LHCN-M2 (cell line): ENCODE measurements at regions not wholly inside any gene's neighbourhood (a gene's known extent, or its start where the extent isn't known, plus 50 kb on each side); places are given as distances from the start of the nearest gene placed in this dataset.

ENCODE experiments used
- DNase-seq: peaks from one replicate; pipeline ENCODE4 v3.0.0-alpha.2; 2012; ENCODE audit warnings: low read depth

- no peak for DNase-seq
These were observed 78.4 kb upstream of the MED9 start for GRCh38 chr17:17398188-17398942.

DNA sequence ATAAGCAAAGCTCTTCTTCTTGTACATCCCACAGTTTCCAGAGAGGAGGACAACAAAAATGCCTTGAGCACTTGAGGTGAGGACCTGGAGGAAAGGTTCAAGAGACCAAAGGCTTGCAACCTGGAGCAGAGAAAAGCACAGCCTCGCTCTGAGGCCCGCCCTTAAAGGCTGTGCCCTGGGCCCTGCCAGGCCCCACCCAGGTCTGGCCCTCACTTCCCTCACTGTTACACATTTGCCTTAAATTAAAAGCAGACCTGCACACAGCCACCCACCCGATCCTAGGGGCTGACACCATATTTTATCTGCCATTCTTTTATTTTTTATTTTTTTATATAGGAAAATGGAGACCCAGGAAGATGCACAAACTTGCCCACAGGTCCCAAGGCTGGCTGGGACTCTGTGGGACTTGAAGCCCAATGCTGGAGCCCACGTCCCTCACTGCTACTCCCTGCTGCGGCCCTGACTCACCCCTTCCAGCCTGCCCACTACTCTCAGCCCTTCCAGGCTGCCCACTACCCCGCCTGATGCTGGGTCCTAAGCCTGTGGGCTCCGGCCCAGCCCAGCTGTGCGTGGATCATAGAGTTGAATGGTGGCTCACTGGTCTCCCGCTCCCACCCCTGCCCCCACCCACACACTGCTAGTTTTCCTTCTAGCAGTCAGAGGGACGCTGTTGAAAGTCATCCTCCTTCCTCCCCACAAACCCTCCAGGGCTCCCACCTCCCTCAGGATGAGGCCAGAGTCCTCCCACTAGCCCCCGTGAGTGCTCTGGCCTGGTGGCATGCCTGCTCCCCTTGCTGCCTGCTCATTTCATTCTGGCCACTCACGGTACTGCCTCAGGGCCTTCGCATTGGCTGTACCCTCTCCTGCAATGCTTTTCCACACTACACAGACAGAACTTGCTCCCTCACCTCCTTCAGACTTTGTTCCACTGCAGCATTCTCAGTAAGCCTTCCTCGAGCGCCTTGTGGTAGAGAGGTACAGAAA is 77.6 kb upstream of the MED9 start:
- DNase-seq = no peak

GRCh38 chr17:17400070-17400469 is 76.7 kb upstream of the MED9 start:
- no peak for DNase-seq

- no peak for DNase-seq
These were observed 76.1 kb upstream of the MED9 start for GRCh38 chr17:17400566-17401184.

GRCh38 chr17:17401271-17401781 is 75.5 kb upstream of the MED9 start:
- DNase-seq = no peak

DNA sequence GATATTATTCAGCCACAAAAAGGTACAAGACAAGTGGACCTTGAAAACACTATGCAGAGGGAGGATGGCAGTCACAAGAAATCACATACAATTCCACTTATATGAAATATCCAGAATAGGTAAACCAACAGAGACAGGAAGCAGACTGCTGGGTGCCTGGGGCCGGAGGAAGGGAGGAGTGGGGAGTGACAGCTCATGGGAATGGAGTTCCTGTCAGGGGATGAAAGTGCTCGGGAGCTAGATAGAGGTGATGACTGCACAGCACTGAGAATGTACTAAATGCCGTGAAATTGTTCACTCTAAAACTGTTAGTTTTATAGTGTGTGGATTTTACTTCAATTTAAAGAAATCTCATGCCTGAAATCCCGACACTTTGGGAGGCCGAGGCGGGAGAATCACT is 74.2 kb upstream of the MED9 start:
- DNase-seq = no peak

- no peak for DNase-seq
These were observed 73.7 kb upstream of the MED9 start for GRCh38 chr17:17403065-17403464.

DNA sequence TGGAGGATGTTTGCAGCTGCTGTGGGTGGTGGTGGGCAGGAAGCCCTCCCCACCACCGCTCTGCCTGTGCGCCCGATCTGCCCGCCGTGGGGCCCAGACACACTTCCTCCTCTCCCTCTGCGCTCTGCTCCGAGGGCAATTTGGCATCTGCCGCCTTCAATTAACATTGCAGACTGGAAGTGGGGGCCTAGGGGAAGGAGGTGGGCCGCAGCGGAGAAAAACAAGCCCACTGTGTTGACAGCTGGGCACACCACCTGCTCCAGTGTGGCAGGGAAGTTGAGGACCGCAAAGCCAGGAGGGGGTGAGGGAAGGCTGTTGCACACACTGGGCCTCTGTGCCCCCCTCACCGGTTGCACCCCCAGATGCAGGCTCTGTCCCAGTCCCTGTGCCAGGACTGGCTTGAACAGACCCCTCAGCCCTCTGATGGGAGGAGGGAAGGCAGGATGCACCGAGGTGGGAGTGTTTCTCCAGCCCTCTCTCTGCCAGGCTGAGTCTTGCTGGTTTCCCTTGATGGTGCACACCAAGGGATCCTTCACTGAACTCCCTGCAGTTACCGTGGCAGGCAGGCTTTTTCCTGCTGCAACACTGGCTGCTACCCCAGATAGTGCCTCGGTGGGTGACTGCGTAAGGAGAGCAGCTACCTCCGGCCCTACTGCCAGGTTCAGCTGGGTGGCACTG is 72.8 kb upstream of the MED9 start:
- DNase-seq = no peak

DNA sequence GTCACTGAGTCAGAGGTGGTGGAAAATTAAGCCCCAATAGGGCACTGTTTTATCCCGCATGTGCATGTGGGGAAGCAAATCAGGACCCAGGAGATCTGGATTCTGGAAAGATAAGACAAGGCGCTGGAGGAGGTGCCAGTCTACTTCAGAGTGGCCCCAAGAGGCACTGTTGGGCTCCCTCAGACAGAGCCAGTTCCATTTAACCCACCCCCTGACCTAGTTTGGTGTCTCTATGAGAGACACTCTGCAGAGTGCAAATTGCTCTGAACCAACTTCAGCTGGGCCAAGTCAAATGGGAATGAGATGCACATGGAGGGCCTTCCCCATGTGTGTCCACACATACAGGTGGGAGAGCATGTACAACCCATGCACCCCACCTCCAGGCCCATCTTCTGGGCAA is 71.1 kb upstream of the MED9 start:
- no peak for DNase-seq

GRCh38 chr17:17406225-17406624 is 70.6 kb upstream of the MED9 start:
- DNase-seq = no peak

- peak; percentile 49 for DNase-seq
These were observed 68.5 kb upstream of the MED9 start for GRCh38 chr17:17408236-17408794.

- DNase-seq = no peak
These were observed 66.4 kb upstream of the MED9 start for GRCh38 chr17:17410357-17410756.

GRCh38 chr17:17411692-17412091 is 65.1 kb upstream of the MED9 start:
- DNase-seq = no peak

DNA sequence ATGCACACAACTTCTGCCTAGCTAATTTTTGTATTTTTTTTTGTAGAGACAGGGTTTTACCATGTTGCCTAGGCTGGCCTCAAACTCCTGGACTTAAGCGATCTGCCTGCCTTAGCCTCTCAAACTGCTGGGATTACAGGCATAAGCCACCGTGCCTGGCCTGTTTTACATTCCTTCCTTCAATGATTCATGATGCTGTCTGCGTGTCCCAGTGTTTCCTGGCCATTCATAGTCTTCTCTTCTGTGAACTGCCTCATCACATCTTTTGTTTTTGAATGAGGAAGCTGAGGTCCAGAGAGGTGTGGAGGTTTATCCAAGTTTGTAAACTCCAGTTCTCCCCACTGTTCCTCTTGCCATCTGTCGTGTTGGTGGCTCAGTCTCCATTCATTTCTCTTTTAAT is 64.5 kb upstream of the MED9 start:
- peak; percentile 51 for DNase-seq

DNA sequence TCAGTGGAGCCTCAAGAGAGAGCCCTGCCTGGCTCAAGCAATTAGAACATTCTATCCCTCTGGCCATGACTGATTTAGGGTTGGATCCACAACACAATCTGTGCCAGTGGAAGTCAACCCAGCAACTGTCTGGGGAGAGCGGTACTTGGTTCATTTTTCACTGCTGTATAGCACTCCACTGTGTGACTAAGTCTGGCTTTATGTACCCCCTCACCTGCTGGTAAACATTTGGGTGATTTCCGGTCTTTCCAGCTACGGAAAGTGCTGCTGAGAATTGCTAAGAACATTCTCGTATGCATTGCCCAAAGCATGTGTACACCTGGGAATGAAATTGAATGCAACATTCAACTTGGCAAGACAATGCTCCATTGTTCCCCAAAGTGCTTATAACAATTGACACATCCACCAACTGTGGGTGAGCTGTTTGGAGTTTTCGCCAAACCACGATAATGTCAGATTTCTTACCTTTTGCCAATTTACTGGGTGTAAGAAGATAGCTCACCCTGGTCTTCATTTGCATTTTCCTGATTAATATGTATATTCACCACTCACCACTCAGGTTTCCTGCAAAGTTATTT is 63.5 kb upstream of the MED9 start:
- DNase-seq = no peak

- no peak for DNase-seq
These were observed 63.0 kb upstream of the MED9 start for GRCh38 chr17:17413821-17414220.

DNA sequence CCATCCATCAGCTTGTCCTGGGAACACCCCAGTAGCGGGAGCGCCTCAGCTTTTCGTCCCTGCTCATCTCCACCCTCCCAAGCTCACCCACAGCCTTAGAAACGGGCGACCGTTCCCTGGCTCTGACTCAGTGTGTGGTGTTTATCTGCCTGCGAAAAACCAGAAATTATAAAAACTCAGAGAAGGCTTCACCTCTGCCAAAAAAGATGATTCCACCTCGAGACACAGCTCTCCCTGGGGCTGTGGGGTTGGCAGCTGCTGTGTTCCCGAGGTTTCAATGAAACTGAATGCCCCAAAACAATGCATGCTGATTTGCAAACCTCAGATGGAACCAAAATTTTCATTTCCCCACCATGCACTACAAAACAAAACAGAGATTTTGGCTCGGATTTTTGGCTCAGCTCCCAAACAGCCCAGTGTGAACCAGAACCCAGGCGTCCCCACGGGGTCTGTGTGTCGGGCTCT is 62.4 kb upstream of the MED9 start:
- peak; percentile 78 for DNase-seq

DNA sequence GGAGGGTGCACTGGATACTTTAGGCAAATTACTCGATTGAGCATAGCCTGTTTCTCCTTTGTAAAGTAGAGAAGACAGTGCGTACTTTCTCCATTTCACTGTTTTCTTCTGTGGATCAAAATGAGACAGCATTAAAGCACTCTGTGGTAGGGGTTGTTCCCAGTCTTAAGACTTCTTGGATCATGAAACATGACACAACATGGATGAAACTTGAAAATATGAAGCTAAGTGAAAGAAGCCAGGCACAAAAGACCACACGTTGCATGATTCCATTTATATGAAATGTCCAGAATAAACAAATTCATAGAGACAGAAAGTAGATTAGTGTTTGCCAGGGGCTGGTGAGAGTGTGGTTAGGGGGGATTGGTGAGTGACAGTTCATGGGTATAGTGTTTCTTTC is 61.8 kb upstream of the MED9 start:
- no peak for DNase-seq

DNA sequence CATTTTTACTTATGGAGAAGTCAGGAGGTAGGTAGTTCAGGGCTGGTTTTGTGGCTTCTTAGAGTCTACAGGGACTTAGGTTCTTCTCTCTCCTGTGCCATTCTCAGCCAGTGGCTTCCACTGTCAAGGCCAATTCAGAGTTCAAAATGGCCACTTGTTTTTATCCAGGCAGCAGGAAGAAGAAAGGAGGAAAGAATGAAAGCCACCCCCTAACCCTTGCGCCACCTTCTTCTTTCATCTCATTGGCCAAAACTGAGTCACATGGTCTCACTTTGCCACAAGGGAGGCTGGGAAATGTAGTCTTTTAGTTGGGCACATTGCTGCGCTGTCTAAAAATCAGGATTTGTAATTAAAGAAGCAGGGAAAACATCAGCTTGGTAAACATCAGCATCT is 60.8 kb upstream of the MED9 start:
- peak; percentile 81 for DNase-seq
